IMR-90 (cell line): ENCODE measurements at regions not wholly inside any gene's neighbourhood (a gene's known extent, or its start where the extent isn't known, plus 50 kb on each side); places are given as distances from the start of the nearest gene placed in this dataset.

Experiments used
- CEBPB ChIP-seq: IDR thresholded peaks from 2 replicates; pipeline ENCODE4 v1.6.1; 2012; ENCODE audit warnings: low read depth, low read length, improper control_type of control experiment
- FOS ChIP-seq: fragments of 150-350 bp; IDR thresholded peaks from 2 replicates; pipeline ENCODE4 v1.6.1; 2016; ENCODE audit warnings: low read depth, low read length
- MAFK ChIP-seq: IDR thresholded peaks from 2 replicates; pipeline ENCODE4 v1.6.1; 2012; ENCODE audit warnings: low read depth, low read length, improper control_type of control experiment
- MAZ ChIP-seq: IDR thresholded peaks from 2 replicates; pipeline ENCODE4 v1.6.1; 2012; ENCODE audit warnings: low read depth, mild to moderate bottlenecking, low read length, improper control_type of control experiment, moderate library complexity, borderline replicate concordance
- MXI1 ChIP-seq: IDR thresholded peaks from 2 replicates; pipeline ENCODE4 v1.6.1; 2012; ENCODE audit warnings: low read depth, mild to moderate bottlenecking, low read length, moderate library complexity, borderline replicate concordance
- NFE2L2 ChIP-seq: fragments of 150-350 bp; IDR thresholded peaks from 2 replicates; pipeline ENCODE4 v1.6.1; 2016; ENCODE audit warnings: low read depth, mild to moderate bottlenecking, low read length
- POLR2A ChIP-seq: IDR thresholded peaks from 2 replicates; pipeline ENCODE4 v1.6.1; 2012; ENCODE audit warnings: mild to moderate bottlenecking, low read depth, low read length
- RAD21 ChIP-seq: IDR thresholded peaks from 2 replicates; pipeline ENCODE4 v1.6.1; 2012; ENCODE audit warnings: low read length, improper control_type of control experiment
- RCOR1 ChIP-seq: IDR thresholded peaks from 2 replicates; pipeline ENCODE4 v1.6.1; 2012; ENCODE audit warnings: mild to moderate bottlenecking, low read length, improper control_type of control experiment; ENCODE audit not compliant: insufficient replicate concordance
- RFX5 ChIP-seq: IDR thresholded peaks from 2 replicates; pipeline ENCODE4 v1.8.0; 2012; ENCODE audit warnings: low read depth, mild to moderate bottlenecking, low read length, moderate library complexity
- SMC3 ChIP-seq: fragments of 150-350 bp; IDR thresholded peaks from 2 replicates; pipeline ENCODE4 v1.6.1; 2016; ENCODE audit warnings: low read depth, mild to moderate bottlenecking, antibody characterized with exemption, low read length, moderate library complexity
- USF2 ChIP-seq: fragments of 150-350 bp; IDR thresholded peaks from 2 replicates; pipeline ENCODE4 v1.6.1; 2017; ENCODE audit warnings: mild to moderate bottlenecking, antibody characterized with exemption, low read length, low read depth
- TF ChIP-seq, protein P1 (sequence below): conservative IDR thresholded peaks from 2 replicates; pipeline ENCODE4 v1.5.1; 2012; ENCODE audit warnings: mild to moderate bottlenecking, low read depth, low read length, improper control_type of control experiment
- TF ChIP-seq, protein P2 (sequence below): fragments of 150-350 bp; IDR thresholded peaks from 2 replicates; pipeline ENCODE4 v1.6.1; 2016; ENCODE audit warnings: low read depth, mild to moderate bottlenecking, low read length, moderate library complexity, borderline replicate concordance

- TF ChIP-seq, protein P1, sequence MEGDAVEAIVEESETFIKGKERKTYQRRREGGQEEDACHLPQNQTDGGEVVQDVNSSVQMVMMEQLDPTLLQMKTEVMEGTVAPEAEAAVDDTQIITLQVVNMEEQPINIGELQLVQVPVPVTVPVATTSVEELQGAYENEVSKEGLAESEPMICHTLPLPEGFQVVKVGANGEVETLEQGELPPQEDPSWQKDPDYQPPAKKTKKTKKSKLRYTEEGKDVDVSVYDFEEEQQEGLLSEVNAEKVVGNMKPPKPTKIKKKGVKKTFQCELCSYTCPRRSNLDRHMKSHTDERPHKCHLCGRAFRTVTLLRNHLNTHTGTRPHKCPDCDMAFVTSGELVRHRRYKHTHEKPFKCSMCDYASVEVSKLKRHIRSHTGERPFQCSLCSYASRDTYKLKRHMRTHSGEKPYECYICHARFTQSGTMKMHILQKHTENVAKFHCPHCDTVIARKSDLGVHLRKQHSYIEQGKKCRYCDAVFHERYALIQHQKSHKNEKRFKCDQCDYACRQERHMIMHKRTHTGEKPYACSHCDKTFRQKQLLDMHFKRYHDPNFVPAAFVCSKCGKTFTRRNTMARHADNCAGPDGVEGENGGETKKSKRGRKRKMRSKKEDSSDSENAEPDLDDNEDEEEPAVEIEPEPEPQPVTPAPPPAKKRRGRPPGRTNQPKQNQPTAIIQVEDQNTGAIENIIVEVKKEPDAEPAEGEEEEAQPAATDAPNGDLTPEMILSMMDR = no peak
- no peak for TF ChIP-seq RFX5
- no peak for TF ChIP-seq RCOR1
- no peak for TF ChIP-seq USF2
- no peak for TF ChIP-seq POLR2A
- no peak for TF ChIP-seq MXI1
- no peak for TF ChIP-seq SMC3
- no peak for TF ChIP-seq RAD21
- TF ChIP-seq CEBPB = no peak
- TF ChIP-seq, protein P2, sequence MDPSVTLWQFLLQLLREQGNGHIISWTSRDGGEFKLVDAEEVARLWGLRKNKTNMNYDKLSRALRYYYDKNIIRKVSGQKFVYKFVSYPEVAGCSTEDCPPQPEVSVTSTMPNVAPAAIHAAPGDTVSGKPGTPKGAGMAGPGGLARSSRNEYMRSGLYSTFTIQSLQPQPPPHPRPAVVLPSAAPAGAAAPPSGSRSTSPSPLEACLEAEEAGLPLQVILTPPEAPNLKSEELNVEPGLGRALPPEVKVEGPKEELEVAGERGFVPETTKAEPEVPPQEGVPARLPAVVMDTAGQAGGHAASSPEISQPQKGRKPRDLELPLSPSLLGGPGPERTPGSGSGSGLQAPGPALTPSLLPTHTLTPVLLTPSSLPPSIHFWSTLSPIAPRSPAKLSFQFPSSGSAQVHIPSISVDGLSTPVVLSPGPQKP = no peak
- TF ChIP-seq NFE2L2 = no peak
- no peak for TF ChIP-seq MAZ
- no peak for TF ChIP-seq MAFK
- no peak for TF ChIP-seq FOS
Measured at GRCh38 chr1:22362626-22363402, 88.8 kb upstream of the ZBTB40 start.
